H1 (cell line): ENCODE measurements at regions not wholly inside any gene's neighbourhood (a gene's known extent, or its start where the extent isn't known, plus 50 kb on each side); places are given as distances from the start of the nearest gene placed in this dataset.

ENCODE experiments used
- CTCF ChIA-PET: fragments of 300-600 bp; sonication (Branson Sonifier 250); formaldehyde crosslinking; loops from one replicate; lab custom pipeline; 2021; ENCODE audit not compliant: partially characterized antibody; lab: Charles Lee
- POLR2A ChIA-PET: fragments of 300-600 bp; sonication (Branson Sonifier 250); formaldehyde crosslinking; loops from one replicate; lab custom pipeline; 2021; ENCODE audit warnings: inconsistent platforms; ENCODE audit not compliant: partially characterized antibody; lab: Charles Lee
- DNase-seq, 2 experiments: peaks; one replicate each; pipeline versions ENCODE4 v3.0.0 to v3.0.0-alpha.2; 2010 to 2022; ENCODE audit warnings: low spot score in 2 of 2, low read depth in 1 of 2, mixed read lengths in 1 of 2
- FAIRE-seq: peaks from 2 replicates; lab custom pipeline; 2011; peaks lifted over from hg19 to GRCh38; lab: Jason Lieb, UNC
- H2AFZ ChIP-seq: 2 replicates; pipeline ENCODE4 v1.8.1; 2012; ENCODE audit warnings: low read length, inconsistent platforms
- H2AK5ac ChIP-seq: 2 replicates; pipeline ENCODE4 v1.6.1; 2013; ENCODE audit warnings: low read depth, low read length
- H2BK120ac ChIP-seq: replicated peaks from 2 replicates; pipeline ENCODE3; 2013; ENCODE audit warnings: low read depth, low read length, inconsistent platforms
- H2BK12ac ChIP-seq: 2 replicates; pipeline ENCODE4 v1.6.1; 2013; ENCODE audit warnings: low read depth, low read length
- H2BK15ac ChIP-seq: 2 replicates; pipeline ENCODE4 v1.6.1; 2013; ENCODE audit warnings: low read length
- H2BK20ac ChIP-seq: 2 replicates; pipeline ENCODE4 v1.6.1; 2013; ENCODE audit warnings: low read length
- H2BK5ac ChIP-seq: 2 replicates; pipeline ENCODE4 v1.6.1; 2013; ENCODE audit warnings: low read depth, low read length
- H3K14ac ChIP-seq: 2 replicates; pipeline ENCODE4 v1.6.1; 2013; ENCODE audit warnings: inconsistent platforms; ENCODE audit not compliant: insufficient read length
- H3K18ac ChIP-seq: 2 replicates; pipeline ENCODE4 v1.6.1; 2013; ENCODE audit warnings: low read length; ENCODE audit errors: extremely low read depth
- H3K23ac ChIP-seq: 2 replicates; pipeline ENCODE4 v1.6.1; 2013; ENCODE audit warnings: inconsistent platforms; ENCODE audit not compliant: insufficient read length
- H3K23me2 ChIP-seq: 2 replicates; pipeline ENCODE4 v1.6.1; 2013; ENCODE audit warnings: low read depth, low read length
- H3K27ac ChIP-seq: 2 replicates; pipeline ENCODE4 v1.6.1; 2011; ENCODE audit warnings: low read depth, low read length, inconsistent platforms
- H3K27me3 ChIP-seq, 4 experiments: replicated peaks in 1 of 4; 1 replicate in 1 of 4; 2 replicates in 3 of 4; pipeline versions ENCODE4 v1.6.1 to v1.8.1; 2011 to 2013; ENCODE audit warnings: low read length in 3 of 4, mild to moderate bottlenecking in 3 of 4, inconsistent platforms in 2 of 4, mixed read lengths in 2 of 4, moderate library complexity in 1 of 4; ENCODE audit not compliant: control insufficient read depth in 3 of 4, insufficient read depth in 3 of 4; ENCODE audit errors: extremely low read depth in 1 of 4
- H3K36me3 ChIP-seq, 4 experiments: 2 replicates each; pipeline versions ENCODE4 v1.6.1 to v1.8.1; 2011 to 2013; ENCODE audit warnings: mild to moderate bottlenecking in 4 of 4, low read length in 3 of 4, moderate library complexity in 2 of 4, control low read depth in 1 of 4, inconsistent platforms in 1 of 4; ENCODE audit not compliant: insufficient read depth in 4 of 4, control insufficient read depth in 2 of 4
- H3K4ac ChIP-seq: replicated peaks from 2 replicates; pipeline ENCODE3; 2013; ENCODE audit warnings: low read length, low read depth, mixed read lengths, inconsistent platforms; ENCODE audit not compliant: insufficient read length
- H3K4me1 ChIP-seq, 4 experiments: replicated peaks in 1 of 4; 1 replicate in 1 of 4; 2 replicates in 3 of 4; pipeline versions ENCODE4 v1.6.1 to v1.8.1; 2011 to 2013; ENCODE audit warnings: low read length in 3 of 4, inconsistent platforms in 2 of 4, mixed read lengths in 1 of 4; ENCODE audit not compliant: insufficient read depth in 4 of 4, control insufficient read depth in 3 of 4
- H3K4me2 ChIP-seq, 2 experiments: 2 replicates each; pipeline versions ENCODE4 v1.6.1 to v1.8.1; 2011 to 2013; ENCODE audit warnings: low read depth in 2 of 2, low read length in 2 of 2, control low read depth in 1 of 2, inconsistent platforms in 1 of 2, mild to moderate bottlenecking in 1 of 2; ENCODE audit not compliant: insufficient read depth in 1 of 2
- H3K4me3 ChIP-seq, 4 experiments: fragments of 200-600, 300-600 bp in 1 of 4; sonication (generic), shearing (Covaris generic), sonication (Bioruptor Twin) in 1 of 4; 2 replicates each; pipeline versions ENCODE4 v1.5.1 to v1.8.1; 2011 to 2016; ENCODE audit warnings: low read length in 4 of 4, low read depth in 3 of 4, control low read depth in 2 of 4, inconsistent platforms in 2 of 4, mild to moderate bottlenecking in 2 of 4, mixed read lengths in 1 of 4, moderate library complexity in 1 of 4; ENCODE audit not compliant: insufficient read depth in 2 of 4; ENCODE audit errors: extremely low read depth in 1 of 4
- H3K56ac ChIP-seq: replicated peaks from 2 replicates; pipeline ENCODE3; 2013; ENCODE audit warnings: low read depth, mild to moderate bottlenecking, mixed read lengths, low read length, inconsistent platforms; ENCODE audit not compliant: insufficient read length
- H3K79me1 ChIP-seq: 2 replicates; pipeline ENCODE4 v1.6.1; 2013; ENCODE audit warnings: low read depth, low read length, control low read depth
- H3K79me2 ChIP-seq, 2 experiments: 2 replicates each; pipeline versions ENCODE4 v1.6.1 to v1.8.1; 2012 to 2013; ENCODE audit warnings: low read length in 2 of 2, mild to moderate bottlenecking in 2 of 2, inconsistent platforms in 1 of 2; ENCODE audit not compliant: insufficient read depth in 2 of 2, control insufficient read depth in 1 of 2
- H3K9ac ChIP-seq, 4 experiments: replicated peaks in 1 of 4; 1 replicate in 1 of 4; 2 replicates in 3 of 4; pipeline versions ENCODE4 v1.6.1 to v1.8.1; 2011 to 2013; ENCODE audit warnings: low read depth in 3 of 4, low read length in 3 of 4, control low read depth in 2 of 4, mild to moderate bottlenecking in 2 of 4, moderate library complexity in 2 of 4, inconsistent platforms in 1 of 4; ENCODE audit errors: extremely low read depth in 1 of 4
- H3K9me3 ChIP-seq, 2 experiments: 2 replicates each; pipeline versions ENCODE4 v1.6.1 to v1.8.1; 2012 to 2013; ENCODE audit warnings: mild to moderate bottlenecking in 2 of 2, moderate library complexity in 2 of 2, control low read depth in 1 of 2, inconsistent platforms in 1 of 2, low read depth in 1 of 2, low read length in 1 of 2, mixed read lengths in 1 of 2; ENCODE audit not compliant: insufficient read depth in 2 of 2
- H4K20me1 ChIP-seq, 2 experiments: replicated peaks in 1 of 2; 2 replicates each; pipeline versions ENCODE3 to v1.8.1; 2011 to 2013; ENCODE audit warnings: inconsistent platforms in 2 of 2, low read length in 2 of 2, mild to moderate bottlenecking in 1 of 2; ENCODE audit not compliant: insufficient read depth in 2 of 2, control insufficient read depth in 1 of 2
- H4K5ac ChIP-seq: 2 replicates; pipeline ENCODE4 v1.6.1; 2013; ENCODE audit warnings: low read length, low read depth, mixed read lengths, inconsistent platforms; ENCODE audit not compliant: insufficient read length
- H4K8ac ChIP-seq: 2 replicates; pipeline ENCODE4 v1.8.0; 2013; ENCODE audit warnings: mild to moderate bottlenecking, moderate library complexity, low read length, inconsistent platforms; ENCODE audit not compliant: insufficient read depth; ENCODE audit errors: extremely low read depth
- H4K91ac ChIP-seq: replicated peaks from 2 replicates; pipeline ENCODE3; 2013; ENCODE audit warnings: low read length, mixed read lengths, inconsistent platforms; ENCODE audit not compliant: insufficient read length
- CBX8 ChIP-seq: fragments of 300-800, 300-1000 bp; sonication (generic); IDR thresholded peaks from 2 replicates; pipeline ENCODE4 v1.7.1; 2016; ENCODE audit warnings: low read depth, low read length, borderline replicate concordance
- EGR1 ChIP-seq: IDR thresholded peaks from 2 replicates; pipeline ENCODE4 v1.6.1; 2011; ENCODE audit warnings: low read depth, low read length, borderline replicate concordance
- MAFK ChIP-seq: IDR thresholded peaks from 2 replicates; pipeline ENCODE4 v1.6.1; 2012; ENCODE audit warnings: low read depth, mild to moderate bottlenecking, improper control_type of control experiment, low read length
- WGBS, 2 experiments: shearing (Covaris generic) in 1 of 2; methylation state at CpG; one replicate each; pipeline versions ENCODE4 v1.1.6 to v1.1.7; 2013 to 2015; ENCODE audit warnings: low lambda C conversion rate in 2 of 2, mixed read lengths in 2 of 2, inconsistent platforms in 1 of 2, low coverage in 1 of 2, missing lambda C conversion rate in 1 of 2; ENCODE audit not compliant: insufficient replicate concordance in 2 of 2, insufficient coverage in 1 of 2, insufficient read length in 1 of 2; ENCODE audit errors: extremely low coverage in 1 of 2, missing lambda C conversion rate in 1 of 2; 5-methylcytosine and 5-hydroxymethylcytosine counted together

- H2BK12ac ChIP-seq = no peak overlapping the region
- H3K4me3 ChIP-seq = no peak overlapping the region
- H3K18ac ChIP-seq = no peak overlapping the region
- H4K20me1 ChIP-seq = no peaks in the 10 kb centered on the region
- H3K36me3 ChIP-seq = no peaks in the 10 kb centered on the region
- DNase-seq (no peak), FAIRE-seq (no peak)
- no peak overlapping the region for H3K56ac ChIP-seq
- H3K23me2 ChIP-seq = no peaks in the 10 kb centered on the region
- no peak overlapping the region for H3K9ac ChIP-seq
- H2BK5ac ChIP-seq = no peak overlapping the region
- no peak for TF ChIP-seq MAFK
- no peak for TF ChIP-seq EGR1
- TF ChIP-seq CBX8 = no peak
- no peak overlapping the region for H3K14ac ChIP-seq
- H4K91ac ChIP-seq = no peak overlapping the region
- no peak overlapping the region for H2BK15ac ChIP-seq
- H2AFZ ChIP-seq = no peak overlapping the region
- H3K79me1 ChIP-seq = no peaks in the 10 kb centered on the region
- no peak overlapping the region for H2AK5ac ChIP-seq
- peaks cover 1 to 5% (median 4%) of the 10 kb centered on the region in 4 experiments; a peak in 3 of 7 replicates for H3K4me1 ChIP-seq
- H3K27ac ChIP-seq = no peak overlapping the region
- WGBS, 2 experiments = 100% methylated on average over 2 of the region's 2 CpGs; no CpG with 5 or more reads in 1 of the 2 experiments
- H2BK120ac ChIP-seq = no peak overlapping the region
- no peak overlapping the region for H3K23ac ChIP-seq
- H3K27me3 ChIP-seq = no peaks in the 10 kb centered on the region
- no peak overlapping the region for H3K4me2 ChIP-seq
- no peak overlapping the region for H4K8ac ChIP-seq
- H4K5ac ChIP-seq = no peak overlapping the region
- POLR2A ChIA-PET = no interaction called here
- no peak overlapping the region for H3K4ac ChIP-seq
- no peaks in the 10 kb centered on the region for H3K9me3 ChIP-seq
- CTCF ChIA-PET = interaction anchor here (0.8 kb wide), 1 partner anchor 110 kb away, joined by 3 read pairs; no protein-coding TSS in a partner anchor
- no peak overlapping the region for H2BK20ac ChIP-seq
- H3K79me2 ChIP-seq = no peaks in the 10 kb centered on the region
These were observed 191.1 kb downstream of the WNT5A start for GRCh38 chr3:55296030-55296429.
